CD4-positive, alpha-beta T cell treated with Interleukin-4 for 1 hour (primary cell): ENCODE measurements at regions not wholly inside any gene's neighbourhood (a gene's known extent, or its start where the extent isn't known, plus 50 kb on each side); places are given as distances from the start of the nearest gene placed in this dataset.

Source experiments
- DNase-seq, 2 donors: peaks; one replicate each; pipeline ENCODE4 v3.0.0-alpha.2; 2020 to 2022

- DNase-seq, result no peak
These were observed 235.4 kb downstream of the RAB28 start for GRCh38 chr4:13248621-13249298.

DNA sequence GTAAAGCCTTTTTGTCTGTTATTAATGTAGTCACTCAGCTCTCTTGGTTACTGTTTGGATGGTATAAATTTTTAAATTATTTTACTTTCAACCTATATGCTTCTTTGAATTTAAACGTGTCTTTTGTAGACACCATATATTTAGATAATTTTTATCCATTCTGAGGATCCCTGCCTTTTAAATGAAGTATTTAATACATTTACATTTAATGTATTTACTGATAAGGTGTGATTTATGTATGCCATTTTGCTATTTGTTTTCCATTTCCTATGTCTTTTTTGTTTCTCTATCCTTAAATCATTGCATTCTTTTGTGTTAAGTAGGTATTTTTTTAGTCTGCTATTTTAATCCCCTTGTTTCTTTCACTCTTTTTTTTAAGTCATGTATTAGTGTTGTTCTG lies 238.0 kb downstream of the RAB28 start:
- no peak for DNase-seq

- DNase-seq, result no peak
These were observed 239.7 kb downstream of the RAB28 start for GRCh38 chr4:13244444-13244843.

DNA sequence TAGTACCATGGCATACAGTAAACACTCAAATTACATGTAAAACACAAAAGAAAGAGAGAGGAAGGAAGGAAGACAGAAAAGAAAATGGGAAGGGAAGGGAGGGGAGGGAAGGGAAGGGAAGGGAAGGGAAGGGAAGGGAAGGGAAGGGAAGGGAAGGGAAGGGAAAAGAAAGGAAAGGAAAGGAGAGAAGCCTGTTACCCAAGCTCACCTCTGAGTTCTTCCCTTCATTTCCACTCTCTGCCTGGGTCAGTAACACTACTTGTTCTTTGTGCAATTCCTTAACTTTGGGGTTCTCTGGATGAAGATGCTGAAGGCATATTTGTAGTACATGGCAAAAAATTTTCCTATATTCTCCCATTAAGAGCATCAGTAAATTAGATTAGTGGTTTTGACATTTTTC lies 241.0 kb downstream of the RAB28 start:
- DNase-seq, result no peak

DNA sequence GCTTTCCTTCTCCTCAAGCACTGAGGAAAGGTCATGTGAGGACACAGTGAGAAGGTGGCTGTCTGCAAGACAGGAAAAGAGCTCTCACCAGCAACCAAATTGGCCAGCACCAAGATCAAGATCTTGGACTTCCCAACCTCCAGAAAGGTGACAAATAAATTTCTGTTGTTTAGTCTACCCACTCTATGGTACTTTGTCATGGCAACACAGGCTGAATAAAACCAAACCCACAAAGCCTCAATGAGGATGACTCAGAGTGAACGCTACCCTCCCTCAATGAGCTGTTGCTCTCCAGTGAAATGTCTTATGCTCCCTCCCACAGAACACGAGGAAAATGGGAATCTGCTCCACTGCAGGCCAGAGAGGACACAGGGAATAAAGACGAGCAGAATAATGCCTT lies 244.1 kb downstream of the RAB28 start:
- DNase-seq, result no peak

GRCh38 chr4:13238936-13239335 lies 245.2 kb downstream of the RAB28 start:
- DNase-seq, result no peak

DNA sequence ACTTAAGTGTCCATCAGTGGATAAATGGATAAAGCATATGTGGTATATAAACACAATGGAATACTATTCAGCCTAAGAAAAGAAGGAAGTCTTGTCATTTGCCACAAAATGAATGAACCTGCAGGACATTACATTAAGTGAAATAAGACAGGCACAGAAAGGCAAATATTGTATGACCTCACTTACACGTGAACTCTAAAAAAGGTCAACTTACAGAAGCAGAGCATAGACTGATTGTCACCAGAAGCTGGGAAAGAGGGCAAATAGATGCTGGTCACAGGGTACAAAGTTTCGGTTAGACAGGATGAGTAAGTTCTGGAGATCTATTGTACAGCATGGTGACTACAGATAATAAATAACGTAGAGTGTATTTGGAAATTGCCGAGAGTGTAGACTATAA lies 247.7 kb downstream of the RAB28 start:
- no peak for DNase-seq

GRCh38 chr4:13233755-13234154 lies 250.4 kb downstream of the RAB28 start:
- no peak for DNase-seq

GRCh38 chr4:13219971-13220370 lies 264.2 kb downstream of the RAB28 start:
- no peak for DNase-seq

DNA sequence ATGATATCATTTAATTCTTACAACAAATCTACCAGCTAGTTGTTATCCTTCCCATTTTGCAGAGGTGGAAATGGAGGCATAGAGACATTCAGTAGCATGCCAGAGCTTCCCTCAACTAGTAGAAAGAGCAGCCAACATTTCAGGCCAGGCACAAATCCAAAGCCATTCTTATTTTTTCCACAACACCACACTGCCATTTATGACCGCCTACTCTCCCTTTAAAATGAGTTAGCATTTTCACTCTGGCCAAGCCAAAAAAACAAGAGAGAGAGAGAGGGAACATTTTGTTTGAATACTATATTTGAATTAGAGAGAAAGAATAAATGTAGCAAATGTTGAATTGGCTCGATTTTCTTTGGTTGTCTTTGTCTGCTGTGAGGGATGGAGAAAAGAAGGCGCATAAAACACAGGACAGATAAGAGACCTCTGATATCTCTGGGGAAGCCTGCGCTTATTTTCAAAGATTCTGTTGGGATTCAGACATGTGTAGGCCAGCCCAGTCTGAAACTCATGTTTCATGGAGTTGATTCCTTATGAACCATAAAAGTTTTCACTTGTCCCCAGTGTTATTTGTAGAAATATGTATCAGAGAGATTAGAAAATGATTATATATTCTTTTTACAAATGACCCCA lies 265.7 kb downstream of the RAB28 start:
- DNase-seq, result no peak

DNA sequence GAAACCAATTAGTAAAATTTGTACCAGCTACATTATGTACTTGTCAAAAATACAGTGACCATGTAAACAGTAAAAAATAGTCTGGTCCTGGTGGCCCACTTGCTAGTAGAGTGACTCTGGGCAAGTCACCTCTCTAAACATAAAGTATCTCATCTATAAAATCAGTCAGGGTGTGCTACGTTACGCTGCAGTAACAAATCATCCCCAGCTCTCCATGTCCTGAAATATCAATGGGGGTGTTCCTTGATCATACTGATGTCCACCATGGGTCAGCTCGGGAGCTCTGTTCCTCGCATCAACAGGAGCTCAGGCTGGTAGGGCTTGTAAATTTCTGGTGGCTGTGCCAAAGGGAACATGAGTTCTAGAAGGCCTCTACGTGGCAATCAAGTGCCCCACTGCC lies 268.6 kb downstream of the RAB28 start:
- no peak for DNase-seq

DNA sequence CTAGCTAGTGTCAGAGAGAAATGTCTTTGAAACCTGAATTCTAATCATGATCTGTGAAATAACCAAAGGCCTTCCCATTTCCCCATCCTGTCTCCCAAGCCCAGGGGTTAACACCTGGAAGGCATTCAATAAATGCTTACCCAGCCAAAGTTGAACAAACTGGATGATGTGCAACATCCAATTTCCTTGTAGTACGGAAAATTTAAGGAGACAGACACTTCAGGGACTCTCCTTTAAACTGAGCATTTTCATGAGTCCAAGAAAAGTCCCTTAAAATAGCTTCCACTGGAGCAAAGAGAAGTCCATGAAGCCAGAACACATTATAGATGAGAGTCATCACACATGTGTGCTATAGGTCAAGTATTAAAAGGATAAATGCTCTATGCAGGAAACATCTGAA lies 271.2 kb downstream of the RAB28 start:
- DNase-seq, result no peak

DNA sequence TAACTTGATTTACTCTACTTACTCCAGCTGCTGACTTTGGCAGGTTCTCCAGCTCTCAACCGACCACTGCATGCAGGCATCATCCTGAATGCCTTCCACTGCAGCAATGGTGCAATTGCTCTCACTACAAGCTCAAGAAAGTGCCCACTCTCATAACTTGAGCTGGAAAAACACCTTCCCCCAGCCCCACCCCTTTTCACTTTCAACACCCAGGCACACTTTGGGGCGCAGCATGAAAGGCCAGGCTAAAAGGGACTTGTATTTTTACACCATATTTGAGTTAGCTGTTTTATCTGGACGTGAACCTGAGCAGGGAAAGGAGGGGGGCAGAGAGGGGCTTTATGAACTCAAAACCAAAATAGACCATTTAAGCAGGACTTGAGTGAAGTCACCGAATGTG lies 274.5 kb downstream of the RAB28 start:
- DNase-seq, result no peak

DNA sequence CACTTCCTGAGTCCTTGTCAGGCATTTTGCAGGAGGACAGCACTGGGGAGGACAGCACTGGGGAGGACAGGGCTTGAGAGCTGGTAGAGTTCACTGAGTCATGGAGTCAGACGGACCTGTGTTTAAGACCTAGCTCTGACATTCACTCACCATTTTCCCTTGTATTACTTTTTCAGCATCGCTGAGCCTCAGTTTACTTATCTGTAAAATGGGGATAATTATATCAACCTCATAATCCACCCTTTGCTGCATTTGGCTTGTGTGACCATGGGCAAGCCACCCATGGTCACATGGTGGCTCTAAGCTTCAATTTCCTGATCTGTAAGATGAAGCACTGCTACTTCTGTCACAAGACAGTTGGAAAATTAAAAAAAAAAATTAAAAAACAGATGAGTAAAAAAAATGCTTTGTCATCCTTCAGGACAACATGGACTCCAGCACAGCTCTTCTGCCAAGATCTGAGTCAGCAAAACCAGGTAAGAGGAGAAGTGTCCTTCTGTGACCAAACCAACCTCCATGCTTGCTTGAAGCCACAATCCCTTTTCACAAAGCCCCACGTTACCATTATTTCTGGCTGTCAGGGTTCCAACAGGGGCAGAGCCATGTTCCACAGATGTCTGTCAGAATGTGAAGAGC lies 275.5 kb downstream of the RAB28 start:
- no peak for DNase-seq

DNA sequence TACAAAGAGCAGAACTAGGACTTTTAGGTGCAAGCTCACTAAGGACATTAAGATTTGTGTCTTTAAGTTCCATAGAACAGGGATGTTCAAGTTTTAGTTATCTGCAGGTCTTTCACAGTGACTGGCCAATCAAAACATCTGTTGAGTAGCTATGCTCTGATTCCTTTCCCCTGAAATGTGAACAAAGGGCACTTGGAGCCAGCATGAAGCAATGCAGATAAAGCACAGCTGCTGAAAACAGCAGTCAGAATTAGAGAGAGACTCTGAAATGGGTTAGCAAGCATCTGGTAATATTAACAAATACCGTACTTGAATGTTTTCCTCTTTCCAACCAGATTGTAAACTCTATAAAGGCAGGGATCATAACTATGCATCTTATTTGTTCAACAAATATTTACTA lies 276.9 kb downstream of the RAB28 start:
- DNase-seq, result no peak

GRCh38 chr4:13203101-13203500 lies 281.0 kb downstream of the RAB28 start:
- no peak for DNase-seq

DNA sequence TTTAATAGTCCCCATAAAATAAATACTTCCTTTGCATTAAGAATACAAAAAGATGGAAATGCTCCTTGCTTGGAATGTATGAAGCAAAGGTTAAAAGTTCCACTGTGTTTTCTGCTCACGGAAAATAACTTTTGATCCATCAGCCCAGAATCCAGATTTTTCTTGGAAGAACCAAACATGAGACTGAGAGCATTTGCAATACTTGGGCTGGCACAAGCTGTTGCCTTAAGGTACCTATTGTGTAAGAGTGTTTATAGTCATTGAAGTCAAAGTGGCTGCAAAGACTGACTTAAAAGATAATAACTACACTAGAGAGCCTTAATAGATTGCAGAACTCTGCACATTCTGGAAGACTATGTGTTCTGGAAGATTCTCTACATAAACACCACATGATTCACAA lies 281.4 kb downstream of the RAB28 start:
- no peak for DNase-seq

GRCh38 chr4:13201241-13201640 lies 282.9 kb downstream of the RAB28 start:
- no peak for DNase-seq

- no peak for DNase-seq
These were observed 287.4 kb downstream of the RAB28 start for GRCh38 chr4:13196721-13197120.

DNA sequence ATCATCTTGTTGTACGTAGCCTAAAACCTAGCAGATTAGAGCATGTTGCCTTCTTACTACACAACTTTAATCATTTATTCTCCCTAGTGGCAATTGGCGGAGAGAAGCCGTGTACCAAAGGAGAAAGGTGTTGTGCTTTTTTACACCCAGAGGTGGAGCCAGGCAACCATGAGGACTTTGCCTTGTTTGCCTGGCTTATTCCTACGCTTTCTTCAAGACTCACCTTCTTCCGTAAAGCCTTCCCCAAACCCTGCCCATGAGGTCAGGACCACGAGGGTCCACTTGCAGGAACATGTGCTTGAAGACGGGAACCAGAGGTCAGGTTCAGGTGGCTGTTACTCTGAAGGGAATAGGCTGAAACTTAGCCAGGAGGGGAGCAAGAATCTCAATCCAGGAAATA lies 290.5 kb downstream of the RAB28 start:
- no peak for DNase-seq

GRCh38 chr4:13190093-13190721 lies 293.9 kb downstream of the RAB28 start:
- DNase-seq, result no peak

GRCh38 chr4:13184199-13184598 lies 299.9 kb downstream of the RAB28 start:
- DNase-seq, result no peak

- DNase-seq, result no peak
These were observed 302.0 kb downstream of the RAB28 start for GRCh38 chr4:13182133-13182532.

GRCh38 chr4:13181681-13182080 lies 302.5 kb downstream of the RAB28 start:
- DNase-seq, result no peak
